Sciatic nerve (tissue), 2 donors: ENCODE measurements at regions not wholly inside any gene's neighbourhood (a gene's known extent, or its start where the extent isn't known, plus 50 kb on each side); places are given as distances from the start of the nearest gene placed in this dataset.
"Not testable (repeated sequence)": the region's sequence is repeated elsewhere in the genome, so short reads cannot be mapped to it uniquely, and the experiment has no call there.

Experiments
- ATAC-seq: fragments of 200-7000 bp; cut with Tn5 transposase; one replicate; pipeline ENCODE4 v1.9.1; 2020; ENCODE audit warnings: mild to moderate bottlenecking, moderate library complexity
- DNase-seq: peaks from one replicate; pipeline ENCODE4 v3.0.0-alpha.2; 2020; ENCODE audit warnings: low spot score
- intact Hi-C: fragments of 100-400 bp; cut with DNase I; formaldehyde crosslinking; loops from one replicate; pipeline ENCODE4 v1.14.2; 2022
- donor health status: DM: no; HTN: no; CAD: no.
- donor health status: DM: no; HTN: no; CAD: no.

GRCh38 chr5:18660511-18660910 lies 1026.3 kb downstream of the TAF11L14 start:
- intact Hi-C loops: no loop called here
- no peak for DNase-seq

GRCh38 chr5:18662231-18662630 lies 1028.0 kb downstream of the TAF11L14 start:
- ATAC-seq: no peak
- intact Hi-C loops: no loop called here
- no peak for DNase-seq

More at GRCh38 chr5:18660511-18660910, 1026.3 kb downstream of the TAF11L14 start:
- no peak for ATAC-seq

- intact Hi-C loops, DNase-seq, ATAC-seq: not testable (repeated sequence)
Measured at GRCh38 chr5:18674212-18674611, 1040.0 kb downstream of the TAF11L14 start.

GRCh38 chr5:18675041-18675440 lies 1040.8 kb downstream of the TAF11L14 start:
- DNase-seq (no peak), ATAC-seq (no peak)
- intact Hi-C loops: no loop called here

GRCh38 chr5:18686253-18686652 lies 1052.0 kb downstream of the TAF11L14 start:
- intact Hi-C loops: no loop called here
- no peak for DNase-seq
- ATAC-seq: no peak

GRCh38 chr5:18687429-18687828 lies 1053.2 kb downstream of the TAF11L14 start:
- intact Hi-C loops: no loop called here

GRCh38 chr5:18699681-18700080 lies 1065.4 kb downstream of the TAF11L14 start:
- ATAC-seq: no peak
- intact Hi-C loops: loop anchor here (10.0 kb wide), 1 partner anchor 235 kb away; no protein-coding TSS in a partner anchor

More at GRCh38 chr5:18687429-18687828, 1053.2 kb downstream of the TAF11L14 start:
- DNase-seq (no peak), ATAC-seq (no peak)

GRCh38 chr5:18702821-18703220 lies 1068.6 kb downstream of the TAF11L14 start:
- no peak for ATAC-seq
- DNase-seq: no peak
- intact Hi-C loops: loop anchor here (10.0 kb wide), 1 partner anchor 238 kb away; no protein-coding TSS in a partner anchor

More at GRCh38 chr5:18699681-18700080, 1065.4 kb downstream of the TAF11L14 start:
- DNase-seq: no peak

- intact Hi-C loops: no loop called here
- DNase-seq (no peak), ATAC-seq (no peak)
Measured at GRCh38 chr5:18712936-18713485, 1078.8 kb downstream of the TAF11L14 start.

- ATAC-seq: no peak
- DNase-seq: no peak
- intact Hi-C loops: no loop called here
Measured at GRCh38 chr5:18720002-18720401, 1085.7 kb downstream of the TAF11L14 start.

- no peak for DNase-seq
- ATAC-seq: no peak
- intact Hi-C loops: no loop called here
Measured at GRCh38 chr5:18732556-18733479, 1098.6 kb downstream of the TAF11L14 start.

- ATAC-seq (no peak), DNase-seq (no peak)
Measured at GRCh38 chr5:18736051-18736398, 1101.8 kb downstream of the TAF11L14 start.

GRCh38 chr5:18736736-18737135 lies 1102.5 kb downstream of the TAF11L14 start:
- ATAC-seq: peak; percentile 38
- intact Hi-C loops, DNase-seq: not testable (repeated sequence)

More at GRCh38 chr5:18736051-18736398, 1101.8 kb downstream of the TAF11L14 start:
- intact Hi-C loops: no loop called here

- ATAC-seq (no peak), DNase-seq (no peak)
- intact Hi-C loops: no loop called here
Measured at GRCh38 chr5:18740301-18740700, 1106.0 kb downstream of the TAF11L14 start.

GRCh38 chr5:18742830-18743229 lies 1108.6 kb downstream of the TAF11L14 start:
- intact Hi-C loops: no loop called here
- no peak for ATAC-seq
- no peak for DNase-seq

GRCh38 chr5:18744441-18744840 lies 1110.2 kb downstream of the TAF11L14 start:
- ATAC-seq (no peak), DNase-seq (no peak)
- intact Hi-C loops: no loop called here

- DNase-seq (no peak), ATAC-seq (peak; percentile 63)
- intact Hi-C loops: no loop called here
Measured at GRCh38 chr5:18745042-18745987, 1111.1 kb downstream of the TAF11L14 start.

- intact Hi-C loops: no loop called here
- no peak for DNase-seq
- ATAC-seq: peak; percentile 80
Measured at GRCh38 chr5:18745988-18746615, 1111.8 kb downstream of the TAF11L14 start.

GRCh38 chr5:18749763-18750162 lies 1115.5 kb downstream of the TAF11L14 start:
- ATAC-seq: no peak
- DNase-seq: no peak
- intact Hi-C loops: no loop called here
